GM19025 (cell line): ENCODE measurements at regions not wholly inside any gene's neighbourhood (a gene's known extent, or its start where the extent isn't known, plus 50 kb on each side); places are given as distances from the start of the nearest gene placed in this dataset.
"Not testable (repeated sequence)": the region's sequence is repeated elsewhere in the genome, so short reads cannot be mapped to it uniquely, and the experiment has no call there.

Experiments
- ATAC-seq: cut with Tn5 transposase; IDR thresholded peaks from one replicate; pipeline ENCODE4 v1.9.1; 2021; ENCODE audit warnings: mild to moderate bottlenecking, low read depth, moderate library complexity; ENCODE audit not compliant: unreplicated experiment

- ATAC-seq: no peak
Measured at GRCh38 chr3:162367429-162368260, 871.0 kb downstream of the OTOL1 start.

- no peak for ATAC-seq
Measured at GRCh38 chr3:162368417-162368816, 871.8 kb downstream of the OTOL1 start.

DNA sequence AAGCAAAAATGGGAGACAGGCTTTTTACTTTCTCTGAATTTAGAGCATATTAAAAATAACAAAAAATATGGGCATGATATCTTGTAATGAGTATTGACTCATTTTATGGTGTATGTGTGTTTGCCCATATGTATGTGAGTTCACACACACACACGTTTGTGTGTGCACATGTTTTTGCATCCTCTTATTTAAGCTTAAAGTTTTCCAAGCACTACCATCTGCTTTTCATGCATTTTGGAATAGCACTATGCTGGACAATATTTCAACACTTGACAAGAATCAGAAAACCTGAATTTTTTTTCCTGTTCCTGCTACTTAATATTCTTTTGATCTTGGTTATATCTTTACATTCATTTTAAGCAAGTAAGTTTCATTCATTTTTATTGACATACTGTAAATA lies 872.7 kb downstream of the OTOL1 start:
- no peak for ATAC-seq

DNA sequence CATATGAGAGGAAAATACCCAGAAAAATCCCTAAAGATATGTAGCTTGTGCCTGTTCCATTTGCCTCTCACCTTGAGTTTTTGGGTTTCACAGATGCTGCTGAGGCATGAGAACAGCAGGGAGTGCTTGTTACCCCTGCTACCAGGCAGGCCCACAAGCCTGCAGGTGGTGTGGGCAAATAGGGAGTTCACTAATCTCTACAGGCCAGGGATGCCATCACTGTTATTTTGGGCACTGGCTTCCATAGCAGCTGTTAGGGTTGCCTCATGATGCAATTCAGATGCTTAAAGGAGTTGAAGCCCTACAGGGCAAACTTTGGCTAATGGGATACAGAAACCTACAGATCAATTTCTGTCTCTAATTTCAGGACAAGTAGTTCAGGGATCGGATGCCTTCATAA lies 873.5 kb downstream of the OTOL1 start:
- ATAC-seq: no peak

- ATAC-seq: no peak
Measured at GRCh38 chr3:162376761-162377160, 880.2 kb downstream of the OTOL1 start.

- no peak for ATAC-seq
Measured at GRCh38 chr3:162377608-162378007, 881.0 kb downstream of the OTOL1 start.

DNA sequence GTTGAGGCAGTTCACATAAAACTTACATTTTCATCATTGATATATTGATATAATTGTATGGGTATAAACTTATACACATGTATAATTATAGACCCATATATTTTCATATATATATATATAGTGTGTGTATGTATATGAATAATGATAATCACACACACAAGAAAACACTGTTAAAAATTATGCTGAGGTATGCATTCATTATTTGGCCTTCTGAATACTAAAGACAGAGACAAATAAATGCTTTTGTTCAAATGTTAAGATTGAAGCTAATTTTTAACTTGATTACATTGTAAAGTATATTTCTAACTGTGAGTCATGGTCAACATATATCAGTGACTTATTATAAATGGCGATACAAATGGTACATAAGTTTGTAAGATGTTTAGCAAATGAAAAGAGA lies 888.8 kb downstream of the OTOL1 start:
- ATAC-seq: no peak

DNA sequence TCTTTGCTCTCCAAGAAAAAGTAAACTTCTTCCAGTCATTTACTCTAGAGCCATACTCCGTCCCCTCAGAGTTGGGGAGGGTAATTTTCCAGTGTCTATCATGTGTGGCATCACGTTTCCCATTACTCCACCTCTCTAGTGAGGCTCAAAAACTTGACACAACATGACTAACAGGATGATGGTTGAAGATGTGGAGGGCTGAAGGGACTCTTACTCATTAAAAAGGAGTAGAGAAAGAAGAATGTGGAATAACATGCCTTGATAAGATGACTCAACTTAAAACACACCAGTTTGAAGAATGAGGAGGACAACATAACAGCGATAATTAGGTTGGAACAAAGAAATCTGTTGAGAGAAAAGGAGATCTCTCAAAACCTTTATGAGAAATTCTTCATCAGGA lies 894.3 kb downstream of the OTOL1 start:
- ATAC-seq: no peak

DNA sequence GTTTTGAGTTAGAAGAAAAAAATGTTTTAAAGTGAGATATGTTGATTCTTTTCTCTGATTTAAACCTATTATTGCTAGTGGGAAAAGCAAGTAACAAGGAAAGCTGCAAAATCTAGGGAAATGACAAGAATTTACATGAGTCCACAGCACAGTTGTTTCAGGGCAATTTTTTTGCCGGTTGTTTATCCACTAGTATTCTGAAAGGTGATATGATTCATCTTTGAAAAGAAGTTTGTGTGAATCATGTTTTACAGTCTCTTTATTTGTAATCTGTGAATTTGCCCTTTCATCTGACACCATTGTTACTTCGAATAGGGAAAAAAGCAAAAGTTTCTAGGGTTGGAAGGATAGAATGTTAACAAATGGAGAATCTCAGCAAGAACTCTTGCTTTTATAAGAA lies 894.7 kb downstream of the OTOL1 start:
- no peak for ATAC-seq

DNA sequence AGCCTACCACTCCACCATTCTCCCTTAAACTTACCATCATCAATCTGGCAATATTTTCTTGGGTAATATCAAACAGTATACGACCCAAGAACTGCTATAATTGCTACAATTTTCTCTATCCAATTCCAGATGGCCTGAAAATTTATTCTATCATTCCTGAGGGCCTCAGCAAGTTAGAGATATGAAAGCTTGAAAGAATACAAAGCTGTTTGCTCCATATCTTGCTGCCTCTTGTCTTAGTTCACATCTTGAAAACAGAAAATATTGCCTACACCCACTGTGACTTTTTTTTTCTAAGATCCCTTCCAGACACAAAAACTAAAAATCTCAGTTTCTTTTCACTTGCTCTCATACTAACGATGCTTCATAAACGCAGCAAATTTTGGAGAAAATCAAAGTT lies 898.9 kb downstream of the OTOL1 start:
- ATAC-seq: no peak

- no peak for ATAC-seq
Measured at GRCh38 chr3:162398554-162398953, 901.9 kb downstream of the OTOL1 start.

- no peak for ATAC-seq
Measured at GRCh38 chr3:162400697-162401096, 904.1 kb downstream of the OTOL1 start.

GRCh38 chr3:162411556-162411955 lies 914.9 kb downstream of the OTOL1 start:
- ATAC-seq: not testable (repeated sequence)

- ATAC-seq: no peak
Measured at GRCh38 chr3:162421721-162422120, 925.1 kb downstream of the OTOL1 start.

GRCh38 chr3:162428192-162428591 lies 931.6 kb downstream of the OTOL1 start:
- no peak for ATAC-seq

DNA sequence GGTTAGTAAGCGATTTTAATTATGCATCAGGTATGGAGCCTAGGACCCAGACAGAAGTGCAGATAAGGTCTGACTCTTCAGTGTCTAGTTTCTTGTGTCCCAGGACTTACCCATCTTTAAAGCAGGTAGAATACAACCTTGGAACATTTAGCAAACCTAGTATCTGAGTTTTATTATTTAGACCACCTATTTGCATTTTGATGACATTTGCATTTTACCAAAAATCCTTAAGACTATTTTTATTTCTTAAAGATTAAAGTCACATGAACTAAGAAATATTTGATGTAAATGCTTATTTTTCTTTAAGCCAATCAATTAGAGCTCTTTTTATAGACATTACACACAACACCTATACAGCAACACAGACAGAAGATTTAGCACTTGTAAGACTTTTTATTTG lies 939.1 kb downstream of the OTOL1 start:
- ATAC-seq: no peak

GRCh38 chr3:162436826-162437225 lies 940.2 kb downstream of the OTOL1 start:
- ATAC-seq: no peak

GRCh38 chr3:162437480-162437879 lies 940.9 kb downstream of the OTOL1 start:
- no peak for ATAC-seq

DNA sequence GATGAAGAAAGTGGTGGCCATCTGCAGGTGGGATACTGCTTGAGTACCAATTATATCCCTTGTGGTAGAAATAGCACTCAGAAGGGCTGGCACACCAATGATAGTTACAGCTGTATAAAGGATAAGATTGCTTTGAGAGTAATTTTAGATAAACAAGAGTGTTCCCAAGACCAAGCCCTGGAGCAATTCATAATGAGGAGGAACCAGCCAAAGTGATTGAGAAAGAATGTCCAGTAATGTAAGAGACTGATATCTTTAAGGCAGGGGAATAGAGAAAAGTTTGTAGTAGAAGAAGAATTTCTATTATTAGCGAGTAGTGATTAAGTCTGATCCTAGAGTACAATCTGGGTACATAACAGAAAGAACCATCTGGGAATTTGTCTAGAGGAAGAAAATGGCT lies 945.1 kb downstream of the OTOL1 start:
- ATAC-seq: no peak

- ATAC-seq: no peak
Measured at GRCh38 chr3:162443376-162443775, 946.8 kb downstream of the OTOL1 start.

- no peak for ATAC-seq
Measured at GRCh38 chr3:162468791-162469190, 972.2 kb downstream of the OTOL1 start.

DNA sequence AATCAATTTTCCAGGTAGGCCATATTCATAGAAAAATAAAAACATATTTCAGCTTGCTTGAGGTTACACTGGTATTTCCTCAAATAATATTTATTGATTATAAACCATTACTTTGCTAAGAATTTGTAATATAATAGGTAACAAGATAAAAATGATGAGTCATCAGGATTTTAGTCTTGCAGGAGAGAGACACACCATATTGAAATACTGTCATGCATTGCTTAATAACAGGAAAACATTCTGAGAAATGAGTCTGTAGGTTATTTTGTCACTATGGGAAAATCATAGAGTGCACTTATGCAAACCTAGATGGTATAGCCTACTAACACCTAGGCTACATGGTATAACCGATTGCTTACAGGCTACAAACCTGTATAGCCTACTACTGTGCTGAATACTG lies 990.5 kb downstream of the OTOL1 start:
- no peak for ATAC-seq

- ATAC-seq: no peak
Measured at GRCh38 chr3:162489853-162490252, 993.2 kb downstream of the OTOL1 start.
